Skeletal muscle satellite cell (primary cell): ENCODE measurements at regions not wholly inside any gene's neighbourhood (a gene's known extent, or its start where the extent isn't known, plus 50 kb on each side); places are given as distances from the start of the nearest gene placed in this dataset.

ENCODE experiments used
- H3K27me3 ChIP-seq: 2 replicates; pipeline ENCODE4 v1.7.0; 2013; ENCODE audit warnings: low read length; ENCODE audit not compliant: control insufficient read depth, insufficient read depth
- H3K36me3 ChIP-seq: 2 replicates; pipeline ENCODE4 v1.7.0; 2013; ENCODE audit warnings: mild to moderate bottlenecking, control low read depth, low read length; ENCODE audit not compliant: insufficient read depth
- H3K4me1 ChIP-seq: 2 replicates; pipeline ENCODE4 v1.7.0; 2013; ENCODE audit warnings: low read length; ENCODE audit not compliant: control insufficient read depth, insufficient read depth
- H3K4me2 ChIP-seq: 2 replicates; pipeline ENCODE4 v1.7.0; 2013; ENCODE audit warnings: mild to moderate bottlenecking, low read length
- H3K4me3 ChIP-seq: 2 replicates; pipeline ENCODE4 v1.7.0; 2013; ENCODE audit warnings: low read length
- H3K9ac ChIP-seq: 2 replicates; pipeline ENCODE4 v1.7.0; 2013; ENCODE audit warnings: mild to moderate bottlenecking, low read depth, low read length, moderate library complexity
- H3K9me3 ChIP-seq: replicated peaks from 2 replicates; pipeline ENCODE4 v1.7.0; 2013; ENCODE audit warnings: mild to moderate bottlenecking, control low read depth, low read length

- Histone ChIP-seq H3K4me2 (no peak overlapping the region), H3K36me3 (no peaks in the 10 kb centered on the region), H3K4me3 (no peak overlapping the region), H3K27me3 (no peaks in the 10 kb centered on the region), H3K9me3 (no peaks in the 10 kb centered on the region), H3K9ac (no peak overlapping the region), H3K4me1 (no peaks in the 10 kb centered on the region)
Observed at GRCh38 chr7:25922296-25922695, 229.7 kb upstream of the NFE2L3 start.

- H3K4me3 ChIP-seq, result no peak overlapping the region
- no peak overlapping the region for H3K9ac ChIP-seq
- no peak overlapping the region for H3K4me2 ChIP-seq
- H3K36me3 ChIP-seq, result no peaks in the 10 kb centered on the region
- no peaks in the 10 kb centered on the region for H3K27me3 ChIP-seq
- no peaks in the 10 kb centered on the region for H3K4me1 ChIP-seq
- H3K9me3 ChIP-seq, result no peaks in the 10 kb centered on the region
Observed at GRCh38 chr7:25923741-25924460, 228.1 kb upstream of the NFE2L3 start.

- H3K4me2 ChIP-seq, result no peak overlapping the region
Observed at GRCh38 chr7:25926009-25926408, 226.0 kb upstream of the NFE2L3 start.

DNA sequence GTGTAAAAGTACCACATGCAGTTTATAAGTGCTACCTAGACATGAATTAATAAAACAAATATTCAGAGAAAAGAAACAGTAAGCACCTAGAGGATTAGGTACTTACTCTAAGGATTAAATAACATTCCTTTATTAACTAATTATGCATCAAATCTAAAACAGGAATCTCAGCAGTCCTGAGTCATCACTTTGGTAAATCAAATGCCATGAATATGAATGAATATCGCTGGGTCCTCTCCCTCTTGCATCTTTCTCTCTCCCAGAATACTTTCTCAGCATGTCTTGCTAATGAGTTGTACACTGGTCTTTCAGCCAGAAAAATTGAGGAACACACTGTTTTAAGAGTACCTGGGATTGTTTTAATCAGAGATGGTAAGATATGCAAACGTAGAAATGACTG is 225.5 kb upstream of the NFE2L3 start:
- no peaks in the 10 kb centered on the region for H3K36me3 ChIP-seq
- no peak overlapping the region for H3K9ac ChIP-seq

More at GRCh38 chr7:25926009-25926408, 226.0 kb upstream of the NFE2L3 start:
- Histone ChIP-seq H3K4me1 (no peaks in the 10 kb centered on the region), H3K9ac (no peak overlapping the region), H3K4me3 (no peak overlapping the region), H3K36me3 (no peaks in the 10 kb centered on the region), H3K27me3 (no peaks in the 10 kb centered on the region), H3K9me3 (no peaks in the 10 kb centered on the region)

DNA sequence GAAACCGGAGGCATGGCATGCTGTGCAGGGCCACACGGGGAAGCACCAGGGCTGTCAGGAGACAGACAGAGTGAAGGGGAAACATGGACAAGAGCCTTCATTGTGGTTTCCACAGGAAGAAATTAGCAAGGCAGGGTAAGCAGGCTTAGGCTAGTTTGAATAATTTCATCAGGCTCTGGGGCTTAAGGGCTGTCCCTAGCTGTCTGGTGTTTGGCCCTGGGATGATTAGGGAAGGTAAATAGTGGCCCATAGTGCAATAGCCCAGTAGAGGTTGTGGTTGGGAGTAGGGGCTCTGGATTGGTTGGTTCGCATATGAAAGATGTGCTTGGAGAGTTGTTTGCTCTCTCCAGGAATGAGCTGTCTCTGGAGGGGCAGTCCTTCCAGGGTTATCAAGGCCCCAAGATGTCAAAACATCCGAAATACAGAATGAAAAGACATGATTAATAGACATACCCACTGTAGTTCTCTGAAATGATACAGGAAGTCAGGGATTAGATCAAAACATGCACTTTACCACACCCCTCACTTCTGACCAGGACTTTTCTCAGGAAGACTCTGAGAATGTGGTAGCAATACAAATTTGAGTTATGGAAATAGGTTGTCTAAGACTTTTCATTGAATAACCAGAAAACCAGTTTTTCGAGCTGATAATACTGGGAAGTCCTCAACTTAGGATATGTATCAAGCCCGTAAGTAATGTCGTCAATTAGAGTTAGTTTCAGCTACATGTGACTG is 224.9 kb upstream of the NFE2L3 start:
- Histone ChIP-seq H3K4me1 (no peaks in the 10 kb centered on the region), H3K4me2 (no peak overlapping the region), H3K4me3 (no peak overlapping the region), H3K27me3 (no peaks in the 10 kb centered on the region), H3K9me3 (no peaks in the 10 kb centered on the region), H3K9ac (no peak overlapping the region), H3K36me3 (no peaks in the 10 kb centered on the region)

More for the DNA sequence above, 225.5 kb upstream of the NFE2L3 start:
- no peaks in the 10 kb centered on the region for H3K4me1 ChIP-seq
- no peak overlapping the region for H3K4me2 ChIP-seq
- no peaks in the 10 kb centered on the region for H3K9me3 ChIP-seq
- no peak overlapping the region for H3K4me3 ChIP-seq
- no peaks in the 10 kb centered on the region for H3K27me3 ChIP-seq

- Histone ChIP-seq H3K4me1 (no peaks in the 10 kb centered on the region), H3K9ac (no peak overlapping the region), H3K4me2 (no peak overlapping the region), H3K9me3 (no peaks in the 10 kb centered on the region), H3K27me3 (no peaks in the 10 kb centered on the region), H3K4me3 (no peak overlapping the region), H3K36me3 (no peaks in the 10 kb centered on the region)
Observed at GRCh38 chr7:25927626-25927978, 224.4 kb upstream of the NFE2L3 start.

- Histone ChIP-seq H3K27me3 (no peaks in the 10 kb centered on the region), H3K4me2 (no peak overlapping the region), H3K4me1 (no peaks in the 10 kb centered on the region), H3K9ac (no peak overlapping the region), H3K4me3 (no peak overlapping the region), H3K9me3 (no peaks in the 10 kb centered on the region), H3K36me3 (no peaks in the 10 kb centered on the region)
Observed at GRCh38 chr7:25928549-25929330, 223.3 kb upstream of the NFE2L3 start.

GRCh38 chr7:25929448-25929847 is 222.6 kb upstream of the NFE2L3 start:
- Histone ChIP-seq H3K4me2 (no peak overlapping the region), H3K9me3 (no peaks in the 10 kb centered on the region), H3K36me3 (no peaks in the 10 kb centered on the region), H3K9ac (no peak overlapping the region), H3K4me1 (no peaks in the 10 kb centered on the region), H3K27me3 (no peaks in the 10 kb centered on the region), H3K4me3 (no peak overlapping the region)

DNA sequence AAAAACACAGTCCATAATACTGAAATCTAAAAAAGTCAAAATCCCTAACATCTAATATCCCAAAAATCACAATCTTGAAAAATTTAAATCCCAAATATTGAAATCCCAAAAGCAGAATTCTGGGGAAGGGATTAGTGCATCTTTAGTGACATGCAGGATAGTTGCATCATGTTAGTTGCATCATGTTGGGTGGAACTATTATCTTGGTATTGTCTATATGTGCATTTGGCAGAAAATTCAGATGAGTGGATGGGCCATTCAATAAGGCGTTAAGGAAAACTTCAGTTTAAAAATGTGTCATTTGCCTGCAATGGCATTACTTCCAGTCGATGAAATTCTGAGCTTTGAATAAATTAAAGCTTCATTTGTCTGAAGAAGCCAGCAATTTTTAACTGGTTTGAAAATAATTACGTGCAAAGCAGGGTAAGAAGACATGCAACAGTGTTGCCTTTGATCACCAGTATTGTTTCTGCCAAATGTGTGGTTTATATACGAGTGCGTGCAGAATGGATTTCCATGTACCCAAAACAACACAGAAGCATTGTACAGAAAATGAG is 221.4 kb upstream of the NFE2L3 start:
- Histone ChIP-seq H3K36me3 (no peaks in the 10 kb centered on the region), H3K4me2 (no peak overlapping the region), H3K4me3 (no peak overlapping the region), H3K9me3 (no peaks in the 10 kb centered on the region), H3K9ac (no peak overlapping the region), H3K27me3 (no peaks in the 10 kb centered on the region), H3K4me1 (no peaks in the 10 kb centered on the region)

DNA sequence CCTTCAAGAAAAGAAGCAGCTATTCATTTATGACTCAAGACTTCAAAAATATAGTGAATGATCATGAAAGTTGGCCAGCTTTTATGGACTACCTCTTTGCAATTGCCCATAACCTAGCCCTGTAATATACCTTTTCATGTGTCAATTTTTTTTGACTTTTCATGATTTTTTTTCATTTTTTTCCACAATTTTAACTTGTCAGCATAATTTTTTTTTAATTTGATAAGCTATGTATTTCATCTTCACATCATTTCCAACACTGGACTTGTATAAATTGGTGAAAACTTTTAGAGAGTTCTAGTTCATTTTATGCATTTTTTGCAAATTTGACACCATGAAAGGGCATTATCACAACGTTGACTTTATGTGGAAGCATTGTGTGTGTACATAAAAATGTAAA is 220.8 kb upstream of the NFE2L3 start:
- Histone ChIP-seq H3K9ac (no peak overlapping the region), H3K4me1 (no peaks in the 10 kb centered on the region), H3K4me2 (no peak overlapping the region), H3K4me3 (no peak overlapping the region), H3K9me3 (no peaks in the 10 kb centered on the region), H3K27me3 (no peaks in the 10 kb centered on the region), H3K36me3 (no peaks in the 10 kb centered on the region)

GRCh38 chr7:25933921-25934320 is 218.1 kb upstream of the NFE2L3 start:
- no peak overlapping the region for H3K9ac ChIP-seq
- no peaks in the 10 kb centered on the region for H3K27me3 ChIP-seq
- H3K4me1 ChIP-seq, result no peaks in the 10 kb centered on the region
- H3K4me3 ChIP-seq, result no peak overlapping the region
- H3K4me2 ChIP-seq, result no peak overlapping the region
- no peaks in the 10 kb centered on the region for H3K36me3 ChIP-seq
- H3K9me3 ChIP-seq, result no peaks in the 10 kb centered on the region
